GM18517 (cell line): ENCODE measurements at regions not wholly inside any gene's neighbourhood (a gene's known extent, or its start where the extent isn't known, plus 50 kb on each side); places are given as distances from the start of the nearest gene placed in this dataset.
"Not testable (repeated sequence)": the region's sequence is repeated elsewhere in the genome, so short reads cannot be mapped to it uniquely, and the experiment has no call there.

Experiments used
- ATAC-seq: cut with Tn5 transposase; IDR thresholded peaks from one replicate; pipeline ENCODE4 v1.9.1; 2021; ENCODE audit warnings: mild to moderate bottlenecking, moderate library complexity; ENCODE audit not compliant: unreplicated experiment

GRCh38 chr1:66424530-66424929 lies 109.4 kb upstream of the SGIP1 start:
- not testable (repeated sequence) for ATAC-seq

GRCh38 chr1:66426239-66426853 lies 107.6 kb upstream of the SGIP1 start:
- no peak for ATAC-seq

GRCh38 chr1:66430815-66431214 lies 103.1 kb upstream of the SGIP1 start:
- ATAC-seq = not testable (repeated sequence)

- ATAC-seq = no peak
These were observed 102.0 kb upstream of the SGIP1 start for GRCh38 chr1:66431999-66432398.

GRCh38 chr1:66433611-66434010 lies 100.3 kb upstream of the SGIP1 start:
- ATAC-seq = no peak

GRCh38 chr1:66434096-66434495 lies 99.9 kb upstream of the SGIP1 start:
- no peak for ATAC-seq

GRCh38 chr1:66435541-66435940 lies 98.4 kb upstream of the SGIP1 start:
- ATAC-seq = no peak

GRCh38 chr1:66436378-66437135 lies 97.4 kb upstream of the SGIP1 start:
- peak; percentile 57 for ATAC-seq

GRCh38 chr1:66437136-66437401 lies 96.9 kb upstream of the SGIP1 start:
- ATAC-seq = no peak

- no peak for ATAC-seq
These were observed 95.9 kb upstream of the SGIP1 start for GRCh38 chr1:66438062-66438461.

GRCh38 chr1:66438501-66438900 lies 95.5 kb upstream of the SGIP1 start:
- ATAC-seq = peak; percentile 7

- peak; percentile 83 for ATAC-seq
These were observed 94.8 kb upstream of the SGIP1 start for GRCh38 chr1:66439031-66439740.

- ATAC-seq = no peak
These were observed 90.2 kb upstream of the SGIP1 start for GRCh38 chr1:66443793-66444192.

- ATAC-seq = no peak
These were observed 89.3 kb upstream of the SGIP1 start for GRCh38 chr1:66444438-66445265.

GRCh38 chr1:66445492-66446181 lies 88.3 kb upstream of the SGIP1 start:
- ATAC-seq = peak; percentile 74

GRCh38 chr1:66446261-66447001 lies 87.5 kb upstream of the SGIP1 start:
- ATAC-seq = peak; percentile 65

- ATAC-seq = no peak
These were observed 83.9 kb upstream of the SGIP1 start for GRCh38 chr1:66450043-66450514.

GRCh38 chr1:66450847-66451246 lies 83.1 kb upstream of the SGIP1 start:
- no peak for ATAC-seq

- ATAC-seq = no peak
These were observed 81.8 kb upstream of the SGIP1 start for GRCh38 chr1:66452162-66452561.

- ATAC-seq = peak; percentile 80
These were observed 81.0 kb upstream of the SGIP1 start for GRCh38 chr1:66452982-66453381.
